Breast epithelium (tissue), 3 donors: ENCODE measurements at regions not wholly inside any gene's neighbourhood (a gene's known extent, or its start where the extent isn't known, plus 50 kb on each side); places are given as distances from the start of the nearest gene placed in this dataset.

ENCODE experiments used
- CTCF ChIP-seq, 3 donors: fragments of 450-650 bp; IDR thresholded peaks; one replicate each; pipeline ENCODE4 v1.5.1; 2016 to 2017; ENCODE audit warnings: antibody characterized with exemption in 3 of 3, mild to moderate bottlenecking in 3 of 3, moderate library complexity in 3 of 3
- POLR2A ChIP-seq: fragments of 450-650 bp; IDR thresholded peaks from one replicate; pipeline ENCODE4 v1.6.1; 2016; ENCODE audit warnings: antibody characterized with exemption, mild to moderate bottlenecking, moderate library complexity
- POLR2AphosphoS5 ChIP-seq, 3 donors: sonication (generic); formaldehyde crosslinking; IDR thresholded peaks; one replicate each; pipeline ENCODE4 v1.6.1; 2017; ENCODE audit warnings: antibody characterized with exemption in 3 of 3

- TF ChIP-seq CTCF (IDR thresholded peaks at IDR 0.05) (no peak), POLR2A (no peak), POLR2AphosphoS5 (IDR thresholded peaks at IDR 0.05) (no peak)
Measured at GRCh38 chr5:167555565-167556166, 735.8 kb upstream of the WWC1 start.
